ENCODE measurements at regions not wholly inside any gene's neighbourhood (a gene's known extent, or its start where the extent isn't known, plus 50 kb on each side); places are given as distances from the start of the nearest gene placed in this dataset.
A peak's percentile ranks its signal among the peaks of the same experiment; 100 is the strongest.
"Not testable (repeated sequence)": the region's sequence is repeated elsewhere in the genome, so short reads cannot be mapped to it uniquely, and the experiment has no call there.

DNA sequence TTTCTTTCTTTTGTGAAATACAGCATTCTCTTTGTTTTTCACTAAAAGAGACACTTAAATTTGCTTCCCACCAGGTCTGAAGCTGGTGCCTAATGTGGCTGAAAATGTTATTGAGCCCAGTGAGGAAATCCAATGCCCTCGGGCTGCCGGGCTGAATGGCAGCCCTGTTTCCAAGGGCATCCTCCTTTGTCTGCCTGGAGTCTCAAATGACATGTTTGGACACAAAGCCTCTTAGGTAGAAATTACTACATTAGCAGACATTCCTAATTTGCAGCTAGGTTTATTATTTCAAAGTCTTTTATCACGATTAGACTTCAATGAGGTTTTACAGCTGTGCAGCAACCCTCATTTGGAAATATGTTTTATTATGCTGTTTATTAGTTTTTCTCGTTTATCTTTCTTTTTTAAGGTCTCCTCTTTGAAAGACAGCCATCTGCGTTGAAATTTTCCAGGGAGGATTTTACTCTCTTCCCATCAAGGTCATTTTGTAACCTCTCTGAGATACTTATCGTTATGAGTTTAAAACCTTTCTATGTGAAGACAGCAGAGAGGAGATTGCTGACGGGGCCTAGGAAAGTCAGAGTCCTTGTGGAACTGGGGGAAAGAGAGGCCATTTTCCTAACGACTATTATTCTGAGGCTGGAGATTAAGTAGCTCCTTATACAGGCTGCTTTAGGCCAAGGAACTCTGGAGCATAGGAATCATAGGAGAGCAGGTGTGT is 59.0 kb upstream of the ZNF532 start:
- peak in 2 of 58 donors; percentile 7 to 14 for DNase-seq

DNA sequence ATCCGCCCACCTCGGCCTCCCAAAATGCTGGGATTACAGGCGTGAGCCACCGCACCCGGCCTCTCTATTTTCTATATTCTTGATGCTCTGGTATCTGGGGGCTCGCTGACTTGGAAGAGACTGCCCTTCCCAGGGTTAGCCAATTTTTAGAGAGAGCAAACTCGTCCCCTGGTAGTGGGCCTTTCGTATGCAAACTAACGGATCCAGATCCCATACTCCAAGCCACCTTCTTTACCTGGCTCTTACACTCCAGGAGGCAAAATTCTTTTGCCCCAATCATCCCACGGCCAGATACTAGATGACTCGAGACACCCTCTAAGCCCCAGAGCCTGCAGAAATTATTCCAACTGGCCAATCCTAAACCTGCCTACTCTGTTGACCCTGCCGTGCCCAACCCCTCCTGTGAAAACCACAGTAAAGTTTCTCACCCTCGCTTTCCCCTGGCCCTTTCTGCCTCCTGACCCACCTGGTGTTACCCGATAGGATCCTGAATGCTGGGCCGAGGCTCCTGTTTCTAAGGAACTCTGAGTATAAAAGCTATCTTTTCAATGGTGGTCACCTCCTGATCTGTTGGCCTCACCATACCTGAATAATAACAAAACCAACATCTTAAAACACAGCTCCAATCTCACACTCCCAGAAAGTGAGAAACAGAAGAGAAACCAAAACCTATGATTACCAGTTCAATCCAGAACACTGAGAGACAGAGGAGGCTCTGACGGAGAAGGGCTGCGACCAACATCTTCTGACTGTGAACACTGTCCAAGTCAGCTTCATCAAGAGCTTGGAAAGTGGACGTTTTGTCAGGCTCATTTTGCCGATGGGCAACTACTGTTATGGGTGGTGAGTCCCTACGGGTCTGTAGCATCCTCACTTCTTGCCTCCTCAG is 57.6 kb upstream of the ZNF532 start:
- DNase-seq = no peak

DNA sequence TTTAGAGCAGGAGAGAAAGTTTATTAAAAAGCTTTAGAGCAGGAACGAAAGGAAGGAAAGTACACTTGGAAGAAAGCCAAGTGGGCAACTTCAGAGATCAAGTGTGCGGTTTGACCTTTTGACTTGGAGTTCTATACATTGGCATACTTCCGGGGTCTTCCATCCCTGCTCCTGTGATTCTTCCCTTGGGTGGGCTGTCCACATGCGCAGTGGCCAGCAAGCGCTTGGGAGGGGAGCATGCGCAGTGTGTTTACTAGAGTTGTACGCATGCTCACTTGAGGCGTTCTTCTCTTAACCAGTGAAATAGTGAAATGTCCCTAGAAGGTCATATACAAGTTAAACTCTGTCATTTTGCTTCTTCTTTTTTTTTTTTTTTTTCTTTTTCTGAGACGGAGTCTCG is 56.9 kb upstream of the ZNF532 start:
- no peak for DNase-seq

DNA sequence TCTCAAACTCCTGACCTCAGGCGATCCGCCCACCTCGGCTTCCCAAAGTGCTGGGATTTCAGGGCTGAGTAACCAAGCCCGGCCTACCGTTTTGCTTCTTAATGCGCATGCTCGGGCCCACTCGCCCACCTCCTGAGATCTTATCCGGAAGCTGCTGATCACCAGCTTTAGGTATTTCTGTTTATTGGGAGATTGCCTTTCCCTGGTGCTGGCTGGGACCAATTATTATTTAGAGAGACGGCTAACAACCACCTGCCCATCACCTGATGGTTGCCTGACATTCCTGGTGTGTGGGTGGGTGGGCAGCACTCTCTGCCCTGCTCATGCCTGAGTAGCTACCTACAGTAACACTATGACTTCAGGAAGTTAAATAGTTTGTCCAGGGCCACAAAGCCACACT is 56.3 kb upstream of the ZNF532 start:
- no peak for DNase-seq

DNA sequence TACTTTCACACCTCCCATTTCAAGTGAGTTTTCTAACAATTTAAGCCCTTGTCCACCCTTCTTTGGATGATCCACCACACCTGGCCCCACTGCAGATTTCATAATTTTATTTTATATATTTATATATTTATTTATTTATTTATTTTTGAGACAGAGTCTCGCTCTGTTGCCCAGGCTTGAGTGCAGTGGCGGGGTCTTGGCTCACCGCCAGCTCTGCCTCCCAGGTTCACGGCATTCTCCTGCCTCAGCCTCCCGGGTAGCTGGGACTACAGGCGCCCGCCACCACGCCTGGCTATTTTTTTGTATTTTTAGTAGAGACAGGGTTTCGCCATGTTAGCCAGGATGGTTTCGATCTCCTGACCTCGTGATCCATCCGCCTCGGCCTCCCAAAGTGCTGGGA is 52.8 kb upstream of the ZNF532 start:
- not testable (repeated sequence) for DNase-seq

DNA sequence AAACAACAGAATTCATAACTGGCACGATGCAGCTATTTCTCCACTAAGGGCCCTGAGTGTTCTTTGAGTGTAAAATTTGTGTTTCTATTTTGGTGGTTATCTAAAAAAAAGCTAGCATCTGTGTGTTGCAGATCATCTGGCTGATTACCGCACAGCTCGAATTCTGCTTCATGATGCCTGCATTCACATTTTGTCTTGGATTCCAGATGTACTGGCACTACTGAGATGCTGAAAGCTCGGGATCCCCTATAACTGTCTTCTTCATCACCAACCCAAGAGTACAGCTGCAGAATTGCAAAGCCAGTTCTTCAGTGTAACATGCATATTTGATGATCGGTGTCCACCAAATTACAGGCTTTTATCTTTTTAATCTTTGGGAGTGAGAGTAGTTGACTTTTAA is 51.6 kb upstream of the ZNF532 start:
- DNase-seq = peak in 15 of 58 donors; percentile 1 to 50 (median 9)

DNA sequence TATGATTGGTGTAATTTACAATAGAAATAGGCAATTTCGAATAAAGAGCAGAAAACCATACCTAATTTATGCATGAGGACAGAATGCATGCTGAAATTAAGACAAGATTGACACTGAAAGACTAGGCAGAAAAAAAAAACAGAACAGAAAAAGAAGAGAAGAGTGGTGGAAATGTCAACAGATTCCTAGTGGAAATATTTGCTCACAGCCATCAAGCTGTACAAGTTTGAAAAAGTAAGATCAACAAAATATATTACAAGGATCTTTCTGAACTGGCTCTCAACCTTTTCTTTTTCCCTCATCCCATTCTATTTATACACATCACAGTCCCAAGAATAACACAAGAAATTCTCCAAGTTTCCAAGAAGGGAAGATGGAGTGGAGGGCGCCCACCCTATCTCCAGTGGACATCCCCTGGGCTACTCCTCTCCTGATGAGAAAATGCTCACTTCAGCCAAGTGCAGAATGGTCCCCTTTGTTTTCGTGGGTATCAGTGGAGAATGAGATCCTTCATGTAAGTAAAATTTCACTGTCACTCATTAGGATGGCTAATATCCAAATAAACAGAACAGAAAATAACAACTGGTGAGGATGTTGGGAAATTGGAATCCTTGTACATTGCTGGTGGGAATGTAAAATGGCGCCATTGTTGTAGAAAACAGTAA is 51.0 kb upstream of the ZNF532 start:
- DNase-seq = peak in 13 of 58 donors; percentile 1 to 28 (median 15)

DNA sequence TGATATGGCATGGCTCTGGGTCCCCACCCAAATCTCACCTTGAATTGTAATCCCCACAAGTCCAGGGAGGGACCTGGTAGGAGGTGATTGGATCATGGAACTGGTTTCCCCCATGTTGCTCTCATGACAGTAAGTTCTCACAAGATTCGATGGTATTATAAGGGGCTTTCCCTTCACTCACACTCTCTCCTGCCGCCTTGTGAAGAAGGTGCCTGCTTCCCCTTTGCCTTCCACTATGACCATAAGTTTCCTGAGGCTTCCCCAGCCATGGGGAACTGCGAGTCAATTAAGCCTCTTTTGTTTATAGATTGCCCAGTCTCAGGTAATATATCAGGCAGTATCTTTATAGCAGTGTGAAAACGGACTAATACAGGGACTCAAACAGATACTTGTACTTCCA is 50.4 kb upstream of the ZNF532 start:
- no peak for DNase-seq

Measured in anterior cingulate cortex (tissue), 58 donors.